ENCODE measurements at regions not wholly inside any gene's neighbourhood (a gene's known extent, or its start where the extent isn't known, plus 50 kb on each side); places are given as distances from the start of the nearest gene placed in this dataset.

- no peak overlapping the region for H3K4me3 ChIP-seq (ENCODE audit: low read depth, low read length)
- DNase-seq (ENCODE audit: low read depth), result no peak
- no peak for TF ChIP-seq CTCF (IDR thresholded peaks at IDR 0.05; ENCODE audit: insufficient read depth, low read depth, low read length)
These were observed 220.7 kb downstream of the TBC1D2B start for GRCh38 chr15:77856705-77857346.

GRCh38 chr15:77855871-77856270, 221.6 kb downstream of the TBC1D2B start:
- H3K4me3 ChIP-seq (ENCODE audit: low read depth, low read length), result no peak overlapping the region

GRCh38 chr15:77854980-77855379, 222.3 kb upstream of the LINGO1 start:
- TF ChIP-seq CTCF (IDR thresholded peaks at IDR 0.05; ENCODE audit: insufficient read depth, low read depth, low read length), result no peak
- H3K4me3 ChIP-seq (ENCODE audit: low read depth, low read length), result no peak overlapping the region
- no peak for DNase-seq (ENCODE audit: low read depth)

More at GRCh38 chr15:77855871-77856270, 221.6 kb downstream of the TBC1D2B start:
- no peak for TF ChIP-seq CTCF (IDR thresholded peaks at IDR 0.05; ENCODE audit: insufficient read depth, low read depth, low read length)
- DNase-seq (ENCODE audit: low read depth), result no peak

GRCh38 chr15:77853910-77854309, 221.2 kb upstream of the LINGO1 start:
- no peak for DNase-seq (ENCODE audit: low read depth)
- no peak for TF ChIP-seq CTCF (IDR thresholded peaks at IDR 0.05; ENCODE audit: insufficient read depth, low read depth, low read length)
- H3K4me3 ChIP-seq (ENCODE audit: low read depth, low read length), result no peak overlapping the region

GRCh38 chr15:77853008-77853328, 220.3 kb upstream of the LINGO1 start:
- TF ChIP-seq CTCF (IDR thresholded peaks at IDR 0.05; ENCODE audit: insufficient read depth, low read depth, low read length), result no peak
- no peak overlapping the region for H3K4me3 ChIP-seq (ENCODE audit: low read depth, low read length)
- DNase-seq (ENCODE audit: low read depth), result no peak

GRCh38 chr15:77852241-77853007, 219.7 kb upstream of the LINGO1 start:
- no peak for TF ChIP-seq CTCF (IDR thresholded peaks at IDR 0.05; ENCODE audit: insufficient read depth, low read depth, low read length)
- no peak for DNase-seq (ENCODE audit: low read depth)
- H3K4me3 ChIP-seq (ENCODE audit: low read depth, low read length), result no peak overlapping the region

Measured in fibroblast of villous mesenchyme (primary cell).